ENCODE measurements at regions not wholly inside any gene's neighbourhood (a gene's known extent, or its start where the extent isn't known, plus 50 kb on each side); places are given as distances from the start of the nearest gene placed in this dataset.
"Not testable (repeated sequence)": the region's sequence is repeated elsewhere in the genome, so short reads cannot be mapped to it uniquely, and the experiment has no call there.

GRCh38 chr4:179124419-179124818 lies 1682.2 kb upstream of the AGA start:
- no peak for ATAC-seq (replicated peaks)
- no peak overlapping the region for H3K4me3 Mint-ChIP-seq
- DNase-seq, result no peak
- no peaks in the 10 kb centered on the region for H3K27me3 Mint-ChIP-seq
- H3K27ac Mint-ChIP-seq, result no peak overlapping the region
- no peaks in the 10 kb centered on the region for H3K36me3 Mint-ChIP-seq (ENCODE audit: insufficient read depth)
- peaks cover 0 to 11% of the 10 kb centered on the region in 2 donors for H3K9me3 Mint-ChIP-seq
- H3K4me1 Mint-ChIP-seq (ENCODE audit: low read depth in 2 of 2), result no peaks in the 10 kb centered on the region

DNA sequence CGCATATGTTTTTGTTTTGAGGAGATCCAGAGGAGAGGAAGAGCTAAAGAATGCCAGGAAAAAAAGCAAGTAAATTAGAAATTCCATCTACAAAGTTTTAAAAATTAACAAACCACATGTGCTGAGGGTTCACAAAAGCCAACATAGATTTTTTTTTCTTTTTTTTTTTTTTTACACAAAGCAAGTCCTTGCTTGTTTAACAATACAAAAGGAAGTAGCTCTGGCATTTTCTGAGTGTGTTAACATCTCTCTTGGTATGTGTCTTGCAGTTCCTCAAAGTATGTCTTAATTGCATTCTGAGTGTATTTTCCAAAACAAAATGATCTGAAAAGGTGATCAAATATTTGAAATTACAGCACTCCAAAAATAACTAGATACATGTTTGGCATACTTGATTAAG lies 1682.7 kb upstream of the AGA start:
- peaks cover 0 to 11% of the 10 kb centered on the region in 2 donors for H3K9me3 Mint-ChIP-seq
- no peak for DNase-seq
- no peaks in the 10 kb centered on the region for H3K4me1 Mint-ChIP-seq (ENCODE audit: low read depth in 2 of 2)
- no peak overlapping the region for H3K27ac Mint-ChIP-seq
- ATAC-seq (replicated peaks), result no peak
- H3K36me3 Mint-ChIP-seq (ENCODE audit: insufficient read depth), result no peaks in the 10 kb centered on the region
- no peak overlapping the region for H3K4me3 Mint-ChIP-seq
- no peaks in the 10 kb centered on the region for H3K27me3 Mint-ChIP-seq

- Mint-ChIP-seq H3K9me3 (peaks cover 0 to 9% of the 10 kb centered on the region in 2 donors), H3K27me3 (no peaks in the 10 kb centered on the region), H3K4me3 (no peak overlapping the region), H3K27ac (no peak overlapping the region), H3K4me1 (ENCODE audit: low read depth in 2 of 2) (no peaks in the 10 kb centered on the region), H3K36me3 (ENCODE audit: insufficient read depth) (no peaks in the 10 kb centered on the region)
- ATAC-seq (replicated peaks) (no peak), DNase-seq (no peak)
Measured at GRCh38 chr4:179125870-179126269, 1683.6 kb upstream of the AGA start.

DNA sequence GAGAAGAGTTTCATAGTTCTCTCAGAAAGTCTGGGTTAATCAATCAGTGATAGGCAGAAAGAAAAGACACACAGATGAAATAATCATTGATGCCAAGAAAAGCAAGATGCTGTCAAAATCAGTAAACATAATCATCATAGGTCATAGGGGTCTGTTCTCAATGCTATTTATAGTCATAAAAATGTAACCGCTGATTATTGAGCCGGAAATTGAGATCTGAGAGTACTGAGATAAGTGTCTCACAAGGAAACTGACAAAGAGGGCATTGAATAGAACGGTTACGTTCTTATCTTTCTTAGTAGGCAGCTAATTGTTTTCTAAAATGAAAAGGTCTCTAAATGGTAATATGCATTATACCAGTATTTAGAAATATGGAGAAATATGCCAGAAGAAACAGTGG lies 1686.1 kb upstream of the AGA start:
- Mint-ChIP-seq H3K36me3 (ENCODE audit: insufficient read depth) (no peaks in the 10 kb centered on the region), H3K27me3 (no peaks in the 10 kb centered on the region), H3K27ac (no peak overlapping the region), H3K4me1 (ENCODE audit: low read depth in 2 of 2) (no peaks in the 10 kb centered on the region), H3K9me3 (peaks cover 0 to 6% of the 10 kb centered on the region in 2 donors), H3K4me3 (no peak overlapping the region)
- DNase-seq, result no peak
- ATAC-seq (replicated peaks), result no peak

DNA sequence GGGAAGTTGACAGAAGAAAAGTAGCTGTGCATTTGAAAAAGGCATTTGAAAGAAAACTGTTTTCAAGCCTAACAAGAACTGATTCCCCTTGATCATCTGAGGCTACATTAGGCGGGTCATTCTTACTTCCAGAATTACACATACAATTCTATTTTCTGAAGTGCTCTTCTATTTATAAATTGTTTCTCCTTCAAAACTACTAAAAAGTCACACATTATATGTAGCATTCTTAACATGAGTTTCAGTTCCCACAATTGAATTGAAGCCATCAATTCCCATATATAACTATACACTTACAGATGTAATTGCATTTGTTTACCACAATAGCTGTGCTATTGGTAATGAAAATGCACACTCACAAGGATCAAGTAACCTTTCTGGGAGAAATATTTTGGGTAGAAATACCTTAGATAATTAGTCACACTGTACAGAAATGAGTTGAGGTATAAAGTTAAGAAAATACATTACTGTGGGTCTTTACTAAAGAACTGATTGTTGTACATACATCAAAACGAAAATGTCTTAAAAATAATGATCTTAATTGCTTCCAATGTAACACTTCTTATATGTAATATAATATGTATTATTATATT lies 1688.0 kb upstream of the AGA start:
- Mint-ChIP-seq H3K36me3 (ENCODE audit: insufficient read depth) (no peaks in the 10 kb centered on the region), H3K27ac (no peak overlapping the region), H3K4me3 (no peak overlapping the region), H3K27me3 (no peaks in the 10 kb centered on the region), H3K9me3 (peaks cover 0 to 2% of the 10 kb centered on the region in 2 donors), H3K4me1 (ENCODE audit: low read depth in 2 of 2) (no peaks in the 10 kb centered on the region)
- ATAC-seq (replicated peaks) (no peak), DNase-seq (no peak)

- Mint-ChIP-seq H3K36me3 (ENCODE audit: insufficient read depth) (no peaks in the 10 kb centered on the region), H3K4me3 (no peak overlapping the region), H3K27me3 (no peaks in the 10 kb centered on the region), H3K27ac (no peak overlapping the region), H3K4me1 (ENCODE audit: low read depth in 2 of 2) (no peaks in the 10 kb centered on the region), H3K9me3 (peaks cover 0 to 4% of the 10 kb centered on the region in 2 donors)
- ATAC-seq (replicated peaks), result no peak
- no peak for DNase-seq
Measured at GRCh38 chr4:179145746-179146525, 1703.7 kb upstream of the AGA start.

DNA sequence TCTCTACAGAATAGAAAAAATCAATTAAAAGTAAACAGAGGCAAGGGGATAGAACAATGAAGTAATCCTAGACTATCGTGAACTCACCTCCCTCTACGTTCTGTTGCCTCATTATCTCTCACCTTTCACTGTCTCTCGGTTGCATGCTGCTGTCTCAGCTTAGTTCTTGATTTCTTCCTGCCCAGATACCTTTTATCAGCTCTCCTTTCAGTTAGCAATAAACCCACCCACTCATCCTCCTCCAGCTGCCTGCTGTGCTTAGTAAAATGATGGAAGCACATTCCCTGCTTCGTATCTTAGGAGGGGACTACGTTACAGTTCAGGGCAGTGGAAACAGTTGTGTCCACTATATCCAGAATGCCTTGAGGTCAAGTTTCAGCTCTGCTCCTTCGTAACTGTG lies 1709.5 kb upstream of the AGA start:
- no peak for ATAC-seq (replicated peaks)
- H3K27me3 Mint-ChIP-seq, result no peaks in the 10 kb centered on the region

DNA sequence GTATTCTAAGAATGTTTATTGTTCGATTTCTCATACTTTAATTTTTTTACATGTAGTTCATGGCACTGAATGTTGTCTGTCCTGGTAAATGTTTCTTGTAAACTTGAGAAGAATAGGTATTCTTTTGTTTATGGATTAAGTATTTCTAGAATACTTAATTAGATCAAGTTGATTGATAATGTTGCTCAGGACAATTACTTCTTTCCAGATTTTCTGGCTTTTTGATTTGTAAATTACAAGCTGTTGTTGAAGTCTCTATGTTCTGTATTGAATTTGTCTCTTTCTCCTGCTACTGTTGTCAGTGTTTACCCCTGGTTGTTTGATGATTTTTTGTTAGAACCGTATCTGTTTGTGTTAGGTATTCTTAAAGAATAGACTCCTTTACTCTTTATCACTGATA lies 1720.9 kb upstream of the AGA start:
- no peak overlapping the region for H3K27ac Mint-ChIP-seq
- no peaks in the 10 kb centered on the region for H3K4me1 Mint-ChIP-seq (ENCODE audit: low read depth in 2 of 2)
- DNase-seq (no peak), ATAC-seq (replicated peaks) (no peak)
- H3K36me3 Mint-ChIP-seq (ENCODE audit: insufficient read depth), result no peaks in the 10 kb centered on the region
- H3K9me3 Mint-ChIP-seq, result peaks cover 17 to 25% of the 10 kb centered on the region in 2 donors
- no peak overlapping the region for H3K4me3 Mint-ChIP-seq
- H3K27me3 Mint-ChIP-seq, result no peaks in the 10 kb centered on the region

More for the DNA sequence above, 1709.5 kb upstream of the AGA start:
- peaks cover 3% of the 10 kb centered on the region for H3K36me3 Mint-ChIP-seq (ENCODE audit: insufficient read depth)
- no peak overlapping the region for H3K27ac Mint-ChIP-seq
- no peak for DNase-seq
- no peaks in the 10 kb centered on the region for H3K4me1 Mint-ChIP-seq (ENCODE audit: low read depth in 2 of 2)
- H3K9me3 Mint-ChIP-seq, result peaks cover 10 to 11% of the 10 kb centered on the region in 2 donors
- H3K4me3 Mint-ChIP-seq, result no peak overlapping the region

DNA sequence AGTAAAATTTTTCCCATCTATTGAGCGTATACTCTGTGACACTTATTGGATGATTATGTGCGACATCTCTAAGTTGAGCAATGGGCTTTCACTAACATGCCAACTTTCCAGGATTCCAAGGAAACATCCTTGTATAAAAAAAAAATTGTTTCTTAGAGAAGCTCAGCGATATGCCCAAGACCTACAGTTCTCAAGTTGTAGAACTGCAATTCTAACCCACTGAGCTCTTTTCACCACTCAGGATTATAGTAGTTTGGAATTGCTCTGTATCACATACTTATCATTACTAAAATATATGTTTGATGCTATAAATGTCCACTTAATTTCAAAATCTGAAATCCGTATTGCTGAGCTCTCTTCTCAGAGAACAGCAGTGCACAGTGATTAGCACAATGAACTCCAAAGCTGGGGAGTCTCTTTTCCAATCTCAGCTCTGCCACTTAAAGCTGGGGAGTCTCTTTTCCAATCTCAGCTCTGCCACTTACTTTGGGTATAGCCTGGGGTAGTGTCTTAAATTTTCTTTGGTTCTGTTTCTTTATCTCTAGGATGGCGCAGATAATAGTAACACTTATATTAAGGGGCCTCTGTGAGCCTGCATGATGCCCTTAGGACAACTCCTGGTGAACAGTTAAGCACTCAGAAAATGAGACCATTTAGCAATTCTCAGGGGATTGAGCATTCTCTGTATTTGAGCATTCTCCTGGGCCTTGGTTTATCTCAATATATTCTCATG lies 1722.2 kb upstream of the AGA start:
- Mint-ChIP-seq H3K9me3 (peaks cover 19 to 38% of the 10 kb centered on the region in 2 donors), H3K27ac (no peak overlapping the region), H3K27me3 (no peaks in the 10 kb centered on the region), H3K4me1 (ENCODE audit: low read depth in 2 of 2) (no peaks in the 10 kb centered on the region), H3K4me3 (no peak overlapping the region), H3K36me3 (ENCODE audit: insufficient read depth) (no peaks in the 10 kb centered on the region)
- DNase-seq, result no peak
- ATAC-seq (replicated peaks), result no peak

DNA sequence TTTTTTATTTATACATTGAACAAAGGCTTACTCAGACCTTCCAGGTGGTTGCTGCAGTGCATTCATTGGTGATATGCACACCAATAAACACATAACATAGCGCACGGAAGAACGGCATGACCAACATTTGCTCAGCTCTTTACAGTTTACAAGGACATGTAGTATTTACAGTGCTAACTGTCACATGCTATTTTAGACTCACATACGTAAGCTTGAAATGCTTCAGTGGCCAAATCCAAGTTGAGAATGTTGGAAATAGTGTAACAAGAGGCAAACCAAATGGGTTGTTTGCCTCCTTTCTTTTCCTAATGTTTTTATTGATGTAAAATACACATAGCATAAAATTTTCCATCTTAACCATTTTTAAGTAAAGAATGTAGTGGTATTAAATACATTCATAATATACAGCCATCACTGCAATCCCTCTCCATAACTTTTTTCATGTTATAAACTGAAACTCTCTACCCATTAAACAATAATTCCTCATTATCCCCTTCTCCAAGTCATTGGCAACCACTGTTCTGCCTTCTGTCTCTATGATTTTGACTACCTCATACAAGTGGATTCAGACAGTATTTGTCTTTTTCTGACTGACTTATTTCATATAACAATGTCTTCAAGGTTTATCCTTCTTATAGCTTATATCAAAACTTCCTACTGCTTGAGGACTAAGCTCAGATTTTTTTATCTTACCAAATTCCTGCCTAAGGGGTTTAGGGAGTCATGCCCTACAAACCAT lies 1722.9 kb upstream of the AGA start:
- Mint-ChIP-seq H3K27me3 (no peaks in the 10 kb centered on the region), H3K9me3 (peaks cover 19 to 45% of the 10 kb centered on the region in 2 donors), H3K27ac (no peak overlapping the region), H3K4me3 (no peak overlapping the region), H3K36me3 (ENCODE audit: insufficient read depth) (no peaks in the 10 kb centered on the region), H3K4me1 (ENCODE audit: low read depth in 2 of 2) (no peaks in the 10 kb centered on the region)
- DNase-seq (no peak), ATAC-seq (replicated peaks) (no peak)

DNA sequence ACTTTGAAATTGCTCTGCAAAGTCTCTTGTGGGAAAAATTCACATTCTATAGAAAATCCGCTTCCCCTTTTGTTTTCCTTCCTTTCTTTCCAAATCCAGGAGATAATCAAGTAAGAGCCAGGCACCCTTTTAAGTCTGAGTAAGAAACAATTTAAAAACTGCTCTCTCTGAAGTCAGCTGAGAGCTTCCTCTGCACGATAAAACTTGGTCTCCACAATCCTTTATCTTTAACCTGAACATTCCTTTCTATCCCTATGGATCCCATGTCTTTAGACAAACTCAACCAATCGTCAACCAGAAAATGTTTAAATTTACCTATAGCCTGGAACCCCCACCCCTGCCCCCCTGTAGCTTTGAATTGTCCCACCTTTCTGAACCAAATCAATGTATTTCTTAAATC lies 1723.6 kb upstream of the AGA start:
- no peak for DNase-seq
- H3K36me3 Mint-ChIP-seq (ENCODE audit: insufficient read depth), result no peaks in the 10 kb centered on the region
- no peak for ATAC-seq (replicated peaks)
- no peak overlapping the region for H3K27ac Mint-ChIP-seq
- H3K4me1 Mint-ChIP-seq (ENCODE audit: low read depth in 2 of 2), result no peaks in the 10 kb centered on the region
- H3K27me3 Mint-ChIP-seq, result no peaks in the 10 kb centered on the region
- no peak overlapping the region for H3K4me3 Mint-ChIP-seq
- peaks cover 19 to 44% of the 10 kb centered on the region in 2 donors for H3K9me3 Mint-ChIP-seq

GRCh38 chr4:179170308-179170707 lies 1728.1 kb upstream of the AGA start:
- H3K4me1 Mint-ChIP-seq (ENCODE audit: low read depth in 2 of 2); H3K4me3 Mint-ChIP-seq; H3K27ac Mint-ChIP-seq; H3K27me3 Mint-ChIP-seq; DNase-seq; ATAC-seq (replicated peaks); H3K36me3 Mint-ChIP-seq (ENCODE audit: insufficient read depth): not testable (repeated sequence)
- peaks cover 16 to 49% of the 10 kb centered on the region in 2 donors for H3K9me3 Mint-ChIP-seq

GRCh38 chr4:179182741-179183140 lies 1740.5 kb upstream of the AGA start:
- Mint-ChIP-seq H3K27me3 (no peaks in the 10 kb centered on the region), H3K9me3 (no peaks in the 10 kb centered on the region), H3K4me3 (no peak overlapping the region), H3K36me3 (ENCODE audit: insufficient read depth) (no peaks in the 10 kb centered on the region), H3K4me1 (ENCODE audit: low read depth in 2 of 2) (no peaks in the 10 kb centered on the region), H3K27ac (no peak overlapping the region)
- no peak for ATAC-seq (replicated peaks)
- DNase-seq, result no peak

Measured in effector memory CD8-positive, alpha-beta T cell (primary cell).